Gastrocnemius medialis (tissue), 4 donors: ENCODE measurements at regions not wholly inside any gene's neighbourhood (a gene's known extent, or its start where the extent isn't known, plus 50 kb on each side); places are given as distances from the start of the nearest gene placed in this dataset.
"Not testable (repeated sequence)": the region's sequence is repeated elsewhere in the genome, so short reads cannot be mapped to it uniquely, and the experiment has no call there.

ENCODE experiments used
- ATAC-seq, 2 donors: fragments of 150-250 bp; one replicate each; pipeline ENCODE4 v1.9.1; 2016
- DNase-seq, 2 donors: peaks; one replicate each; pipeline ENCODE4 v3.0.0-alpha.2; 2019
- H3K27ac ChIP-seq, 4 donors: fragments of 200-600 bp; sonication (generic); 1 replicate in 1 of 4; 2 replicates in 3 of 4; pipeline ENCODE4 v1.5.1; 2016 to 2018; ENCODE audit warnings: mild to moderate bottlenecking in 2 of 4, moderate library complexity in 1 of 4
- H3K27me3 ChIP-seq, 3 donors: fragments of 200-600 bp; sonication (generic) in 2 of 3; 1 replicate in 1 of 3; 2 replicates in 2 of 3; pipeline versions ENCODE4 v1.5.1 to v1.6.0; 2016 to 2019; ENCODE audit warnings: mild to moderate bottlenecking in 1 of 3, moderate library complexity in 1 of 3
- H3K36me3 ChIP-seq, 2 donors: fragments of 200-600 bp; sonication (generic) in 1 of 2; one replicate each; pipeline ENCODE4 v1.5.1; 2017 to 2018
- H3K4me1 ChIP-seq, 2 donors: fragments of 200-600 bp; sonication (generic) in 1 of 2; one replicate each; pipeline ENCODE4 v1.5.1; 2016 to 2017; ENCODE audit warnings: mild to moderate bottlenecking in 2 of 2
- H3K4me3 ChIP-seq, 4 donors: fragments of 200-600 bp; sonication (generic) in 3 of 4; 1 replicate in 1 of 4; 2 replicates in 3 of 4; pipeline ENCODE4 v1.5.1; 2016 to 2019; ENCODE audit warnings: mild to moderate bottlenecking in 2 of 4
- H3K9me3 ChIP-seq, 3 donors: fragments of 200-600 bp; sonication (generic) in 2 of 3; 1 replicate in 1 of 3; 2 replicates in 2 of 3; pipeline ENCODE4 v1.5.1; 2016 to 2019
- CTCF ChIP-seq, 5 experiments: fragments of 450-650 bp in 3 of 5; fragments of 200-600 bp in 2 of 5; sonication (generic) in 2 of 5; IDR thresholded peaks in 4 of 5; conservative IDR thresholded peaks in 1 of 5; 1 replicate in 4 of 5; 2 replicates in 1 of 5; pipeline ENCODE4 v1.5.1; 2016 to 2019; ENCODE audit warnings: antibody characterized with exemption in 5 of 5, mild to moderate bottlenecking in 3 of 5, moderate library complexity in 3 of 5
- POLR2A ChIP-seq, 2 donors: fragments of 450-650 bp; IDR thresholded peaks; one replicate each; pipeline ENCODE4 v1.6.1; 2017; ENCODE audit warnings: antibody characterized with exemption in 2 of 2, mild to moderate bottlenecking in 2 of 2, moderate library complexity in 2 of 2
- in situ Hi-C, 4 donors: fragments of 200-750 bp; cut with MboI; loops; one replicate each; pipeline versions ENCODE4 v1.15.0 to v1.8.0; 2017; ENCODE audit warnings: low sequenced_read_pairs in 4 of 4
- intact Hi-C: fragments of 100-400 bp; cut with DNase I; formaldehyde crosslinking; loops from one replicate; pipeline ENCODE4 v1.15.1; 2023; ENCODE audit warnings: low total_unique reads

- no peak overlapping the region for H3K27ac ChIP-seq
- in situ Hi-C loops (no loop called here), intact Hi-C loops (no loop called here)
- no peaks in the 10 kb centered on the region for H3K27me3 ChIP-seq
- no peak for TF ChIP-seq POLR2A (IDR thresholded peaks at IDR 0.05)
- TF ChIP-seq CTCF (IDR thresholded peaks at IDR 0.05 in 4 of 5, conservative IDR thresholded peaks at IDR 0.05 in 1 of 5): no peak
- H3K9me3 ChIP-seq: no peaks in the 10 kb centered on the region
- H3K4me1 ChIP-seq: no peaks in the 10 kb centered on the region
- ATAC-seq (no peak), DNase-seq (no peak)
- H3K4me3 ChIP-seq: no peak overlapping the region
- no peaks in the 10 kb centered on the region for H3K36me3 ChIP-seq
Measured at GRCh38 chr5:17115855-17116254, 101.6 kb upstream of the BASP1 start.

GRCh38 chr5:17118631-17119030, 98.8 kb upstream of the BASP1 start:
- ATAC-seq: peak; percentile 39 to 53
- H3K9me3 ChIP-seq: no peaks in the 10 kb centered on the region
- in situ Hi-C loops: no loop called here
- no peak overlapping the region for H3K4me3 ChIP-seq
- no peaks in the 10 kb centered on the region for H3K27me3 ChIP-seq
- H3K36me3 ChIP-seq: no peaks in the 10 kb centered on the region
- no peaks in the 10 kb centered on the region for H3K4me1 ChIP-seq
- TF ChIP-seq CTCF (IDR thresholded peaks at IDR 0.05 in 4 of 5, conservative IDR thresholded peaks at IDR 0.05 in 1 of 5) (no peak), POLR2A (IDR thresholded peaks at IDR 0.05) (no peak)
- intact Hi-C loops: no loop called here
- DNase-seq: peak; percentile 11 to 42
- H3K27ac ChIP-seq: no peak overlapping the region

- no peak overlapping the region for H3K27ac ChIP-seq
- TF ChIP-seq POLR2A (IDR thresholded peaks at IDR 0.05) (no peak), CTCF (IDR thresholded peaks at IDR 0.05 in 4 of 5, conservative IDR thresholded peaks at IDR 0.05 in 1 of 5) (no peak)
- DNase-seq (no peak), ATAC-seq (no peak)
- no peaks in the 10 kb centered on the region for H3K27me3 ChIP-seq
- intact Hi-C loops (no loop called here), in situ Hi-C loops (loop anchor here in 2 of 4 donors (10.0 kb wide), 1 partner anchor 325 kb away; no protein-coding TSS in a partner anchor)
- no peaks in the 10 kb centered on the region for H3K4me1 ChIP-seq
- no peak overlapping the region for H3K4me3 ChIP-seq
- H3K36me3 ChIP-seq: no peaks in the 10 kb centered on the region
- no peaks in the 10 kb centered on the region for H3K9me3 ChIP-seq
Measured at GRCh38 chr5:17120209-17120608, 97.2 kb upstream of the BASP1 start.

DNA sequence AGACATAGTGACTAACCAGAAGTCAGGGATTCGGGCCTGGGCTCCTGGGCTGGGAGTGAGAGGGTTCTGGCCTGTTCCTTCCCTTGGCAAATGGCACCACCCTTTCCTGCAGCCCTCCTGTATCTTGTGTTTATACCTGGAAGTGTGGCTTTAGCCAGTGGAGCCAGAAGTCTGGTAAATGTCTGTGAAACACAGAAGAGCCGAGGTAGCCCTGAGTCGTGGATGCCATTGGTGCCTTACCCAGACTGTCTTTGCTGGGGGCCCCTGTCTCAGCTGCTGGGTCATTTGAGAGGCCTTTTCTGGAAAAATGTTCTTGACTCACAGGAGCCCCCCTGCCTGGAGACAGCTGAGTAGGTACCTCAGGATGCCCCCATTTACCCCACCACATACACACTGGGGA, 95.7 kb upstream of the BASP1 start:
- intact Hi-C loops (no loop called here), in situ Hi-C loops (loop anchor here in 2 of 4 donors (10.0 kb wide), 1 partner anchor 327 kb away; no protein-coding TSS in a partner anchor)
- no peak overlapping the region for H3K4me3 ChIP-seq
- TF ChIP-seq POLR2A (IDR thresholded peaks at IDR 0.05): no peak
- TF ChIP-seq CTCF (IDR thresholded peaks at IDR 0.05 in 4 of 5, conservative IDR thresholded peaks at IDR 0.05 in 1 of 5): no peak
- H3K36me3 ChIP-seq: no peaks in the 10 kb centered on the region
- no peaks in the 10 kb centered on the region for H3K4me1 ChIP-seq
- H3K27ac ChIP-seq: no peak overlapping the region
- no peaks in the 10 kb centered on the region for H3K27me3 ChIP-seq
- DNase-seq (no peak), ATAC-seq (no peak)
- H3K9me3 ChIP-seq: no peaks in the 10 kb centered on the region

- Histone ChIP-seq H3K27me3 (no peaks in the 10 kb centered on the region), H3K27ac (no peak overlapping the region), H3K9me3 (no peaks in the 10 kb centered on the region), H3K36me3 (no peaks in the 10 kb centered on the region), H3K4me1 (no peaks in the 10 kb centered on the region), H3K4me3 (no peak overlapping the region)
- in situ Hi-C loops (loop anchor here in 2 of 4 donors (10.0 kb wide), 1 partner anchor 328 kb away; no protein-coding TSS in a partner anchor), intact Hi-C loops (no loop called here)
- no peak for TF ChIP-seq POLR2A (IDR thresholded peaks at IDR 0.05)
- TF ChIP-seq CTCF (IDR thresholded peaks at IDR 0.05 in 4 of 5, conservative IDR thresholded peaks at IDR 0.05 in 1 of 5): no peak
- no peak for ATAC-seq
- DNase-seq: no peak
Measured at GRCh38 chr5:17123010-17123409, 94.4 kb upstream of the BASP1 start.

DNA sequence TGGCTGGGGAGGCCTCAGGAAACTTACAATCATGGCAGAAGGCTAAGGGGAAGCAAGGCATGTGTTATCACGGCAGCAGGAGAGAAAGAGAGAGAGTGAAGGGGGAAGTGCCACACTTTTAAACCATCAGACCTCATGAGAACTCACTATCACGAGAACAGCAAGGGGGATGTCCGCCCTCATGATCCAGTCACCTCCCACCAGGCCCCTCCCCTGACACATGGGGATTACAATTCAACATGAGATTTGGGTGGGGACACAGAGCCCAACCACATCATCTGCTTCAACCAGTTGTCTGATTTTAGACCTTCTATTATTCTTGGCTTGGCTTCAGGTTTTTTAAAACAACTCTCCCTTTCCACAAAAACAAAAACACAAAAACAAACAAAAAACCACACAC, 93.7 kb upstream of the BASP1 start:
- H3K27me3 ChIP-seq, H3K36me3 ChIP-seq, DNase-seq, ATAC-seq, intact Hi-C loops, H3K9me3 ChIP-seq, H3K4me3 ChIP-seq, H3K4me1 ChIP-seq: not testable (repeated sequence)
- H3K27ac ChIP-seq: peak overlapping the region in 2 of 4 donors; percentile 7 to 38
- in situ Hi-C loops: loop anchor here in 2 of 4 donors (10.0 kb wide), 1 partner anchor 329 kb away; no protein-coding TSS in a partner anchor
